GM06990 (cell line): ENCODE measurements at regions not wholly inside any gene's neighbourhood (a gene's known extent, or its start where the extent isn't known, plus 50 kb on each side); places are given as distances from the start of the nearest gene placed in this dataset.

Source experiments
- DNase-seq: peaks from one replicate; pipeline ENCODE4 v3.0.0-alpha.2; 2011; ENCODE audit not compliant: insufficient read length; ENCODE audit errors: extremely low read depth
- H3K27me3 ChIP-seq: replicated peaks from 2 replicates; pipeline ENCODE4 v1.6.0; 2011; ENCODE audit warnings: low read length; ENCODE audit not compliant: control insufficient read depth, insufficient read depth
- H3K36me3 ChIP-seq: 2 replicates; pipeline ENCODE4 v1.5.1; 2011; ENCODE audit warnings: low read length; ENCODE audit not compliant: control insufficient read depth, insufficient read depth
- H3K4me3 ChIP-seq: replicated peaks from 2 replicates; pipeline ENCODE4 v1.5.1; 2011; ENCODE audit warnings: low read depth, mild to moderate bottlenecking, control low read depth, low read length
- TF ChIP-seq, protein P1 (sequence below): IDR thresholded peaks from 2 replicates; pipeline ENCODE4 v1.5.1; 2011; ENCODE audit warnings: low read length, control low read depth, mild to moderate bottlenecking, inconsistent platforms; ENCODE audit not compliant: insufficient read depth, poor library complexity, severe bottlenecking

DNA sequence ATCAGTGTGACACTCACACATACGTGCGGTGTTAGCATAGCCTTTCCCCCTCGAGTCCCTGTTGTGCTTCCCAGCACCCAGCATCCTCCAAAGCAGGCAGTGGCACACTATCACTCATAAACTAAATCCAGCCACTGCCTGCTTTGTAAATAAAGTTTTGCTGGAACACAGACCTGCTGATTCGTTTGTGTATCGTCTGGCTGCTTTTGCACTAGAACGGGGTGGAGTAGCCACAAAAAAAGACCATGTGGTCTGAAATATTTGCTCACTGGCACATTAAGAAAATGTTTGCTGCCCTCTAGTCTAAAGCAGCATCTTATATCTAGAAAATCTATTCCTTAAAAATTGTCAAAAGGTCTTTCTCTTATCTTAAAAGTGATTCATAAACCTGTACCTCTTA is 341.2 kb upstream of the ZFHX3 start:
- H3K36me3 ChIP-seq: no peaks in the 10 kb centered on the region

DNA sequence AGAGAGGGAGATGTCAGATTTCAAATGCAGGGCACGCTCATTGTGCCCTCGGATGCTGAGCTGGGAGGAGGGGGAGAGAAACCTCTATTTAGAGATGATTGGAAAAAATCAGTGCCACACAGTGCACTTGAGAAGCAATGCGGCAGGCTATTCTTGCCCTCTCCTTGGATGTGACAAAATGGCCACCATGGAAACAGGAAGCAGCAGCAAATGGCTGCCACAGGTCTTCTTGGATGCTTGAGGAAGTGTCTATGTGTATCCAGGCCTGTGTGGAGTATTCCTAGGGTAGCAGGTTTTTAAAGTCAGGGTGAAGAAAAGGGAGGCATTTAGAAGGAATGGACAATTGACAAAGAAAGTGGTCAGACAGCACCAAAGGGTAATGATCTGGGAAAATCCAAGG is 340.1 kb upstream of the ZFHX3 start:
- no peaks in the 10 kb centered on the region for H3K36me3 ChIP-seq
- H3K27me3 ChIP-seq: no peaks in the 10 kb centered on the region
- no peak overlapping the region for H3K4me3 ChIP-seq
- DNase-seq: no peak
- TF ChIP-seq, protein P1, sequence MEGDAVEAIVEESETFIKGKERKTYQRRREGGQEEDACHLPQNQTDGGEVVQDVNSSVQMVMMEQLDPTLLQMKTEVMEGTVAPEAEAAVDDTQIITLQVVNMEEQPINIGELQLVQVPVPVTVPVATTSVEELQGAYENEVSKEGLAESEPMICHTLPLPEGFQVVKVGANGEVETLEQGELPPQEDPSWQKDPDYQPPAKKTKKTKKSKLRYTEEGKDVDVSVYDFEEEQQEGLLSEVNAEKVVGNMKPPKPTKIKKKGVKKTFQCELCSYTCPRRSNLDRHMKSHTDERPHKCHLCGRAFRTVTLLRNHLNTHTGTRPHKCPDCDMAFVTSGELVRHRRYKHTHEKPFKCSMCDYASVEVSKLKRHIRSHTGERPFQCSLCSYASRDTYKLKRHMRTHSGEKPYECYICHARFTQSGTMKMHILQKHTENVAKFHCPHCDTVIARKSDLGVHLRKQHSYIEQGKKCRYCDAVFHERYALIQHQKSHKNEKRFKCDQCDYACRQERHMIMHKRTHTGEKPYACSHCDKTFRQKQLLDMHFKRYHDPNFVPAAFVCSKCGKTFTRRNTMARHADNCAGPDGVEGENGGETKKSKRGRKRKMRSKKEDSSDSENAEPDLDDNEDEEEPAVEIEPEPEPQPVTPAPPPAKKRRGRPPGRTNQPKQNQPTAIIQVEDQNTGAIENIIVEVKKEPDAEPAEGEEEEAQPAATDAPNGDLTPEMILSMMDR: no peak

More for the DNA sequence above, 341.2 kb upstream of the ZFHX3 start:
- DNase-seq: no peak
- TF ChIP-seq, protein P1: no peak
- Histone ChIP-seq H3K27me3 (no peaks in the 10 kb centered on the region), H3K4me3 (no peak overlapping the region)

DNA sequence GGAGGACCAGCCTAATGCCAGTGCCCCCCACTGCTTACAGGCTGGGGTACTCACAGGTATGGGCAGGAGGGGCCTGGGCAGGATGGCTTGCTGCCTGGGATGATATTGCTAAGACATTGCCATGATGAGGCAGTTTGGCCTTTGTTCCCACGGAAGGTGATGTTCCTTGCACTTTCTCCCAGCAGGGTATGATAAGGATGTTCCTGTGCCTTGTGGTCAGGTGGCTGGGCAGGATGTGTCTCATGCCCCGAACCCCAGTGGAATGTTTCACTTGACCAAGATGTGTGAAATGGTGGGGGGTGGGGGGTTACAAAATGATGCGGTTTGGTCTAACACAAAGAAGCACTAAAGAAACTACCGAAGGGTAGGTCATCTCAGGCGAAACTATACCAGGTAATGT is 337.8 kb upstream of the ZFHX3 start:
- no peaks in the 10 kb centered on the region for H3K36me3 ChIP-seq
- H3K27me3 ChIP-seq: no peaks in the 10 kb centered on the region
- no peak for DNase-seq
- H3K4me3 ChIP-seq: no peak overlapping the region
- TF ChIP-seq, protein P1: no peak

GRCh38 chr16:73384506-73385089 is 336.7 kb upstream of the ZFHX3 start:
- no peaks in the 10 kb centered on the region for H3K27me3 ChIP-seq
- DNase-seq: no peak
- H3K36me3 ChIP-seq: no peaks in the 10 kb centered on the region
- TF ChIP-seq, protein P1: no peak
- H3K4me3 ChIP-seq: no peak overlapping the region

- DNase-seq: no peak
- H3K36me3 ChIP-seq: no peaks in the 10 kb centered on the region
- H3K4me3 ChIP-seq: no peak overlapping the region
- TF ChIP-seq, protein P1: no peak
- H3K27me3 ChIP-seq: no peaks in the 10 kb centered on the region
These were observed 336.0 kb upstream of the ZFHX3 start for GRCh38 chr16:73383988-73384365.
